HG03097 (cell line): ENCODE measurements at regions not wholly inside any gene's neighbourhood (a gene's known extent, or its start where the extent isn't known, plus 50 kb on each side); places are given as distances from the start of the nearest gene placed in this dataset.
"Not testable (repeated sequence)": the region's sequence is repeated elsewhere in the genome, so short reads cannot be mapped to it uniquely, and the experiment has no call there.

ENCODE experiments used
- ATAC-seq: cut with Tn5 transposase; IDR thresholded peaks from one replicate; pipeline ENCODE4 v1.9.1; 2021; ENCODE audit not compliant: unreplicated experiment, low FRiP score

GRCh38 chr2:215799194-215799593, 214.2 kb downstream of the MREG start:
- ATAC-seq: no peak

- no peak for ATAC-seq
Observed at GRCh38 chr2:215797676-215798075, 215.7 kb downstream of the MREG start.

- no peak for ATAC-seq
Observed at GRCh38 chr2:215796140-215796855, 217.1 kb downstream of the MREG start.

GRCh38 chr2:215794829-215795546, 218.4 kb downstream of the MREG start:
- ATAC-seq: no peak

GRCh38 chr2:215793747-215794595, 219.4 kb downstream of the MREG start:
- ATAC-seq: peak; percentile 58

- no peak for ATAC-seq
Observed at GRCh38 chr2:215791481-215791937, 221.8 kb downstream of the MREG start.

- no peak for ATAC-seq
Observed at GRCh38 chr2:215790523-215791421, 222.6 kb downstream of the MREG start.

GRCh38 chr2:215787565-215788178, 225.7 kb downstream of the MREG start:
- no peak for ATAC-seq

- ATAC-seq: no peak
Observed at GRCh38 chr2:215787025-215787424, 226.3 kb downstream of the MREG start.

GRCh38 chr2:215784371-215784783, 229.0 kb downstream of the MREG start:
- no peak for ATAC-seq

GRCh38 chr2:215783640-215784039, 229.7 kb downstream of the MREG start:
- ATAC-seq: not testable (repeated sequence)

GRCh38 chr2:215782965-215783364, 230.4 kb downstream of the MREG start:
- ATAC-seq: no peak

GRCh38 chr2:215782295-215782694, 231.1 kb downstream of the MREG start:
- no peak for ATAC-seq

- no peak for ATAC-seq
Observed at GRCh38 chr2:215780907-215781685, 232.3 kb downstream of the MREG start.

- ATAC-seq: no peak
Observed at GRCh38 chr2:215780313-215780712, 233.0 kb downstream of the MREG start.

- ATAC-seq: no peak
Observed at GRCh38 chr2:215779912-215780311, 233.4 kb downstream of the MREG start.

GRCh38 chr2:215777465-215778044, 235.8 kb downstream of the MREG start:
- ATAC-seq: no peak

GRCh38 chr2:215775106-215775505, 238.2 kb downstream of the MREG start:
- ATAC-seq: no peak

GRCh38 chr2:215773728-215774127, 239.6 kb downstream of the MREG start:
- ATAC-seq: no peak
